Esophagus squamous epithelium (tissue), 4 donors: ENCODE measurements at regions not wholly inside any gene's neighbourhood (a gene's known extent, or its start where the extent isn't known, plus 50 kb on each side); places are given as distances from the start of the nearest gene placed in this dataset.

Source experiments
- POLR2A ChIP-seq, 4 donors: fragments of 450-650 bp; IDR thresholded peaks; one replicate each; pipeline ENCODE4 v1.6.1; 2017; ENCODE audit warnings: antibody characterized with exemption in 4 of 4, mild to moderate bottlenecking in 4 of 4, moderate library complexity in 3 of 4
- TF ChIP-seq, protein P1 (sequence below), 6 experiments: fragments of 450-650 bp in 4 of 6; fragments of 200-600 bp in 2 of 6; sonication (generic) in 2 of 6; IDR thresholded peaks; one replicate each; pipeline ENCODE4 v1.5.1; 2016 to 2019; ENCODE audit warnings: antibody characterized with exemption in 6 of 6, mild to moderate bottlenecking in 4 of 6, moderate library complexity in 4 of 6

DNA sequence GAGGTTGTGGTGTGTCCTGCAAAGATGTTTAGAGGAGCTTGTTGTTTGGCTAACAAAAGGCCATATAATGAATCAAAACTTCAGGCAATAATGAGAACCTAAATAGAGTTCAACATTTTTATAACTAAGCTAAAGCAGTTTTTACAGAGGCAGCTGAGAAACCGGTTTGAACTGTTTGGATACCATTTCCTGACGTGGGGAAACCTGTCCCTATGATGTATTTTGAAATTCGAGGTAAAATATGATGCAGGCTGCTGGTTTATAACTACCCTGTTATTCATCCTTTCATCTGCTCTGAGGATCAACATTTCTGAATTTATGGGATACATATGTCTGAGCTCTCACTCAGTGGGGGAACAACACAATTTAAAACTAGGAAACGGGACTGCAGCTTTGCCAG lies 289.5 kb upstream of the IRX2 start:
- TF ChIP-seq, protein P1, sequence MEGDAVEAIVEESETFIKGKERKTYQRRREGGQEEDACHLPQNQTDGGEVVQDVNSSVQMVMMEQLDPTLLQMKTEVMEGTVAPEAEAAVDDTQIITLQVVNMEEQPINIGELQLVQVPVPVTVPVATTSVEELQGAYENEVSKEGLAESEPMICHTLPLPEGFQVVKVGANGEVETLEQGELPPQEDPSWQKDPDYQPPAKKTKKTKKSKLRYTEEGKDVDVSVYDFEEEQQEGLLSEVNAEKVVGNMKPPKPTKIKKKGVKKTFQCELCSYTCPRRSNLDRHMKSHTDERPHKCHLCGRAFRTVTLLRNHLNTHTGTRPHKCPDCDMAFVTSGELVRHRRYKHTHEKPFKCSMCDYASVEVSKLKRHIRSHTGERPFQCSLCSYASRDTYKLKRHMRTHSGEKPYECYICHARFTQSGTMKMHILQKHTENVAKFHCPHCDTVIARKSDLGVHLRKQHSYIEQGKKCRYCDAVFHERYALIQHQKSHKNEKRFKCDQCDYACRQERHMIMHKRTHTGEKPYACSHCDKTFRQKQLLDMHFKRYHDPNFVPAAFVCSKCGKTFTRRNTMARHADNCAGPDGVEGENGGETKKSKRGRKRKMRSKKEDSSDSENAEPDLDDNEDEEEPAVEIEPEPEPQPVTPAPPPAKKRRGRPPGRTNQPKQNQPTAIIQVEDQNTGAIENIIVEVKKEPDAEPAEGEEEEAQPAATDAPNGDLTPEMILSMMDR (IDR thresholded peaks at IDR 0.05): no peak
- no peak for TF ChIP-seq POLR2A (IDR thresholded peaks at IDR 0.05)
